Prostate gland (tissue), 2 donors: ENCODE measurements at regions not wholly inside any gene's neighbourhood (a gene's known extent, or its start where the extent isn't known, plus 50 kb on each side); places are given as distances from the start of the nearest gene placed in this dataset.

Source experiments
- POLR2AphosphoS5 ChIP-seq: sonication (generic); formaldehyde crosslinking; IDR thresholded peaks from one replicate; pipeline ENCODE4 v1.6.1; 2017; ENCODE audit warnings: antibody characterized with exemption
- TF ChIP-seq, protein P1 (sequence below), 4 experiments: fragments of 200-600 bp in 2 of 4; fragments of 450-650 bp in 2 of 4; sonication (generic) in 2 of 4; IDR thresholded peaks; 1 replicate in 3 of 4; 2 replicates in 1 of 4; pipeline ENCODE4 v1.5.1; 2016 to 2019; ENCODE audit warnings: antibody characterized with exemption in 4 of 4, mild to moderate bottlenecking in 2 of 4, moderate library complexity in 2 of 4

DNA sequence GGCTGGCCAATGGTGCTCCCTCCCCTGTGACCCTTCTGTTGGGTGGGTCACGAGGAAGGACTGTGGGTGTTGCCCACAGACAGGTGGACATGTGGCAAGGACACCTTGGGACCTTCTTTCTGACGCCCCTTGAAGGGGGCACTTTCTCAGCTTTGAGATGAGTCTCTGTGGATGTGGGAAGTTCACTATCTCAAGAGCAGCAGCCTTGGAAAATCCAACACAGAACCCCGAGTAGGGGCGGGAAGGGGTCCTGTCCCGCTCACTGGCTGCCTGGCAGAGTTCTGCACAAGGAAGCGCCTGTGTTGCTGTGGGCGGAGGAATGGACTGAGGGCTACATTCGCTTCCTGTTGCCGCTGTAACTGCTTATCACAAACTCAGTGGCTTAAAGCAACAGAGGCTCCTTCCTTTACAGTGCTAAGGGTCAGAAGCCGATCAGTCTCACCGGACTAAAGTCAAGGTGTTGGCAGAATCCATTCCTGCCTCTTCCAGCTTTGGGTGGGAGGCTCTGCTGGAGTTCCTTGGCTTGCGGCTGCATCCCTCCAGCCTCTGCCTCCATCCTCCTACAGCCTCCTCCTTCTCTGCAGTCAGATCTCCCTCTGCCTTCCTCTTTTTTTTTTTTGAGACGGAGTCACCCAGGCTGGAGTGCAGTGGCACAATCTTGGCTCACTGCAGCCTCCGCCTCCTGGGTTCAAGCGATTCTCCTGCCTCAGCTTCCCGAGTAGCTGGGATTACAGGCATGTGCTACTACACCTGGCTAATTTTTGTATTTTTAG lies 305.2 kb downstream of the SEC14L1 start:
- TF ChIP-seq, protein P1, sequence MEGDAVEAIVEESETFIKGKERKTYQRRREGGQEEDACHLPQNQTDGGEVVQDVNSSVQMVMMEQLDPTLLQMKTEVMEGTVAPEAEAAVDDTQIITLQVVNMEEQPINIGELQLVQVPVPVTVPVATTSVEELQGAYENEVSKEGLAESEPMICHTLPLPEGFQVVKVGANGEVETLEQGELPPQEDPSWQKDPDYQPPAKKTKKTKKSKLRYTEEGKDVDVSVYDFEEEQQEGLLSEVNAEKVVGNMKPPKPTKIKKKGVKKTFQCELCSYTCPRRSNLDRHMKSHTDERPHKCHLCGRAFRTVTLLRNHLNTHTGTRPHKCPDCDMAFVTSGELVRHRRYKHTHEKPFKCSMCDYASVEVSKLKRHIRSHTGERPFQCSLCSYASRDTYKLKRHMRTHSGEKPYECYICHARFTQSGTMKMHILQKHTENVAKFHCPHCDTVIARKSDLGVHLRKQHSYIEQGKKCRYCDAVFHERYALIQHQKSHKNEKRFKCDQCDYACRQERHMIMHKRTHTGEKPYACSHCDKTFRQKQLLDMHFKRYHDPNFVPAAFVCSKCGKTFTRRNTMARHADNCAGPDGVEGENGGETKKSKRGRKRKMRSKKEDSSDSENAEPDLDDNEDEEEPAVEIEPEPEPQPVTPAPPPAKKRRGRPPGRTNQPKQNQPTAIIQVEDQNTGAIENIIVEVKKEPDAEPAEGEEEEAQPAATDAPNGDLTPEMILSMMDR (IDR thresholded peaks at IDR 0.05): no peak
- no peak for TF ChIP-seq POLR2AphosphoS5
